ENCODE measurements at regions not wholly inside any gene's neighbourhood (a gene's known extent, or its start where the extent isn't known, plus 50 kb on each side); places are given as distances from the start of the nearest gene placed in this dataset.

- Histone ChIP-seq H3K9me3 (ENCODE audit: low read depth, low read length) (no peaks in the 10 kb centered on the region), H3K4me1 (ENCODE audit: insufficient read depth, low read length) (no peaks in the 10 kb centered on the region), H3K4me3 (ENCODE audit: low read length) (no peak overlapping the region), H3K27me3 (ENCODE audit: insufficient read depth, low read length) (no peaks in the 10 kb centered on the region)
These were observed 180.4 kb upstream of the ROPN1 start for GRCh38 chr3:124172283-124172682.

DNA sequence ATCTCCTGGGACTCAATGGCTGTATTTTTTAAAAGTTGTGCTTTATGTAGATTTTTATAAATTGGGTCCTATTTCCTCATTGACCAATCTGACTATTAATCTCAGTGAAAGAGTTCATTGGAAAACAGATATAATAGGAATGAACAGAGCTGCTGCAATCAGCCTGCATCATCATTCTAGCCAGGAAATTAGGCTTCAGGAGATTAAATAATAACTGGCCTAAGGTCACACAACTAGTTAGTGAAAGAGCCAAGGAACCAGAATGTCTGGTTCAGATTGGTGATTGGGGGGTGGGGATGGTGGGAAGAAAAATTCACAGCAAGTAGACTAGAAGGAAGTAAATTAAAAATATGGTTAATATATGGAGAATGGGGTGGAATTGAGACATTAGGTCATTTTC lies 180.9 kb upstream of the ROPN1 start:
- H3K4me1 ChIP-seq (ENCODE audit: insufficient read depth, low read length), result no peaks in the 10 kb centered on the region
- H3K4me3 ChIP-seq (ENCODE audit: low read length), result no peak overlapping the region
- H3K9me3 ChIP-seq (ENCODE audit: low read depth, low read length), result no peaks in the 10 kb centered on the region
- H3K27me3 ChIP-seq (ENCODE audit: insufficient read depth, low read length), result no peaks in the 10 kb centered on the region

DNA sequence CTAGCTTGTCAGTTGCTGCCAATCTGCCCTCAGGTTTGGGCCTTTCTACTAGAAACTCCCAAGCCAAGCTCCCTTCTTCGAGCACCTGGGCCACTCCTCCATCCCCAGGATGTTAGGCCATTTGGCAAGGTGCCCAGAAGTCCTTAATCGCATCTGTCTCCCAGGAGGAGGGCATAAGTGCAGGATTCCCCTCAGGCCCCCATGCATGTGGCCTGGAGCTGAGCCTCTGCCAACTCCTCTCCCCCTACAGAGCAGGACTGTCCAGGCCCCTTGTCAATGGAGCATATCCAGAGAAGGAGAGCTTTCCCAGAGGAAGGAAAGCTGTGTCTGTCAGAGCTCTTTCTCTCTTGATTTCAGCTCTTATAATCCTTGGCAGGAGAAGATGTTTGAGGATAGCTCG lies 182.6 kb upstream of the ROPN1 start:
- Histone ChIP-seq H3K9me3 (ENCODE audit: low read depth, low read length) (no peaks in the 10 kb centered on the region), H3K4me3 (ENCODE audit: low read length) (no peak overlapping the region), H3K4me1 (ENCODE audit: insufficient read depth, low read length) (no peaks in the 10 kb centered on the region), H3K27me3 (ENCODE audit: insufficient read depth, low read length) (no peaks in the 10 kb centered on the region)

- Histone ChIP-seq H3K4me1 (ENCODE audit: insufficient read depth, low read length) (no peaks in the 10 kb centered on the region), H3K9me3 (ENCODE audit: low read depth, low read length) (no peaks in the 10 kb centered on the region), H3K4me3 (ENCODE audit: low read length) (no peak overlapping the region), H3K27me3 (ENCODE audit: insufficient read depth, low read length) (no peaks in the 10 kb centered on the region)
These were observed 183.3 kb upstream of the ROPN1 start for GRCh38 chr3:124174910-124175874.

GRCh38 chr3:124177071-124177470 lies 185.1 kb upstream of the ROPN1 start:
- Histone ChIP-seq H3K9me3 (ENCODE audit: low read depth, low read length) (no peaks in the 10 kb centered on the region), H3K4me1 (ENCODE audit: insufficient read depth, low read length) (no peaks in the 10 kb centered on the region), H3K4me3 (ENCODE audit: low read length) (no peak overlapping the region)

DNA sequence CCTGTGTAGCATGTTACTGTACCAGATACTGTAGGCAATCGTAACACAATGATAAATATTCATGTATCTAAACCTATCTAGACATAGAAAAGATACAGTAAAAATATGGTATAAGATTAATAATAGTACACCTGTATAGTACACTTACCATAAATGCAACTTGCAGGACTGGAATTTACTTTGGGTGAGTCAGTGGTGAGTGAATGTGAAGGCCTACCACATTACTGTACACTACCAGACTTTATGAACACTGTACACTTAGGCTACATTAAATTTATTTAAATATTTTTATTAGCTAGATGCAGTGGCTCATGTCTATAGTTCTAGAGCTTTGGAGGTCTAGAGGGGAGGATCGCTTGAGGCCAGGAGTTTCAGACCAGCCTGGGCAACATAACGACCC lies 186.6 kb upstream of the ROPN1 start:
- H3K4me1 ChIP-seq (ENCODE audit: insufficient read depth, low read length), result no peaks in the 10 kb centered on the region
- H3K9me3 ChIP-seq (ENCODE audit: low read depth, low read length), result no peaks in the 10 kb centered on the region
- H3K4me3 ChIP-seq (ENCODE audit: low read length), result no peak overlapping the region
- no peaks in the 10 kb centered on the region for H3K27me3 ChIP-seq (ENCODE audit: insufficient read depth, low read length)

More at GRCh38 chr3:124177071-124177470, 185.1 kb upstream of the ROPN1 start:
- H3K27me3 ChIP-seq (ENCODE audit: insufficient read depth, low read length), result no peaks in the 10 kb centered on the region

DNA sequence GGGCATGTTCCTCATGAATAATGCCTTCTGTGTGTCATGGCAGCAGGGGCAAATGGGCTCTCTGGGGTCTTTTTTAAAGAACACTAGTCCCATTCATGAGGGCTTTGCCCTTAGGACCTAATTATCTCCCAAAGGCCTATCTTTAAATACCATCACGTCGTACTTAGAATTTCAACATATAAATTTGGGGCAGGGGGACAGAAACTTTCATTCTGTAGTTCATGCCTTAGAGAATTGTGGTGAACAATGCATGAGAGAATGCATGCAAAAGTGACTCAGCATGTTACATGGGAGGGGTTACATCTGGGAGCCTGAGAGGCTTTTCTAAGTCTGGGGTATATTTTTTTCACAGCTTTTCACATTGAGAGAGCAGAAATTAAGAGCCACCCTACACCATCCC lies 208.5 kb upstream of the ROPN1 start:
- no peaks in the 10 kb centered on the region for H3K27me3 ChIP-seq (ENCODE audit: insufficient read depth, low read length)
- no peaks in the 10 kb centered on the region for H3K4me1 ChIP-seq (ENCODE audit: insufficient read depth, low read length)
- H3K9me3 ChIP-seq (ENCODE audit: low read depth, low read length), result no peaks in the 10 kb centered on the region
- H3K4me3 ChIP-seq (ENCODE audit: low read length), result no peak overlapping the region

DNA sequence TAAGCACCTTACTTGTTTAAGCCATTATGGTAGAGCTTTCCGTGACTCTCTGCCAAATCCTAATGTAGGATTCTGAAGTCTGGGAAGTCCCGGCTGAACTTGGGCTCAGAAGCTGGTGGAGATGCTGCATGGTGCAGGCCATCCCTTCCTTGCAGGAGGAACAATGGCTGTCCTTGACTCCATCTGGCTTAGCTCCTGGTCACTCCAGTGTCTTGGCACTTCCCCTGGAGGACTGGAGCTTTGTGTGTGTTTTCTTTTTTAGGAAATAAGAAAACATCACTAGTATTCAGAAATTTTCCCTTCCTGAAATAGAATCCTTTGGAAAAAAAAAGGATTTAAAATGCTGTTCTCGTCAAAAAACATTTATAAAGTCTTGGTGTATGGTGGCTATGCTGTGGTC lies 209.3 kb upstream of the ROPN1 start:
- no peaks in the 10 kb centered on the region for H3K4me1 ChIP-seq (ENCODE audit: insufficient read depth, low read length)
- no peaks in the 10 kb centered on the region for H3K27me3 ChIP-seq (ENCODE audit: insufficient read depth, low read length)
- no peak overlapping the region for H3K4me3 ChIP-seq (ENCODE audit: low read length)
- no peaks in the 10 kb centered on the region for H3K9me3 ChIP-seq (ENCODE audit: low read depth, low read length)

DNA sequence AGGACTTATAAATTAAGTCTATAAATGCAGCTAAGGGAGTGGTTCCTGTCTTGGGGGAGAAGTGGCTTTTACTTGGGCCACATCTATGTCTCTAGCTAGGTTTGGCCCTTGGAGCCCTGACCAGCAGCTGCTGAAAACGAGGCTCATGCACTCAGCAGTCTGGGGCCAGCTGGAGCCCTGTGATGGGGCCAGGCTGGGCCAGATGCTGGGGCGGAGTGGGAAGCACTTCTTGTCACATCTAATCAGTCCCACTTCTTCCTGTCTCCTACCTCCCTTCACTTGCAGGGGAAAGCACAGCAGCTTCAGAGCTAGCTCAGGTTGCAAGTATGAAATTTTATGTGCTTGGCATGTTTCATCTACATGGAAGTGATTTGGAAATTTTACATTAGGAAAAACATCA lies 209.9 kb upstream of the ROPN1 start:
- Histone ChIP-seq H3K9me3 (ENCODE audit: low read depth, low read length) (no peaks in the 10 kb centered on the region), H3K27me3 (ENCODE audit: insufficient read depth, low read length) (no peaks in the 10 kb centered on the region), H3K4me1 (ENCODE audit: insufficient read depth, low read length) (no peaks in the 10 kb centered on the region), H3K4me3 (ENCODE audit: low read length) (no peak overlapping the region)

DNA sequence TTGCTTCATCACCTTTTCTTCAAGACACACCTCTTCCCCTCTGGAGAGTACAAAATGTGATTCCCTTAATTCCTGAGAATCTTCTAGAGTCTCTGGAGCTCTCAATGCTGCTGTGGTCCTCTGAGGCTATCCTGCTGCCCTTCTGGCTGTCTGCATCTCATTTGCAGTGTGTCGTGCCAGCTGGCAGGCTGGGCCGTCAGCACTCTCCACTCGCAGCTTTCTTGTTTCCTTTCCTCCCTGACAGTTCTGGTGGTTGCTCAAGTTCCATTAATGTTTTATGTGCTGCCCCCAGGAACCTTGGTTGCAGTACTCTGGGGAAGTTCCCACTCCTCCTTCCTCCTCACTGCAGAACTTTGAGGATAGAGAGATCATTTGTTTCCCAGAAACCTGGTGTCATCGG lies 210.8 kb upstream of the ROPN1 start:
- no peaks in the 10 kb centered on the region for H3K4me1 ChIP-seq (ENCODE audit: insufficient read depth, low read length)
- no peak overlapping the region for H3K4me3 ChIP-seq (ENCODE audit: low read length)
- H3K9me3 ChIP-seq (ENCODE audit: low read depth, low read length), result no peaks in the 10 kb centered on the region
- no peaks in the 10 kb centered on the region for H3K27me3 ChIP-seq (ENCODE audit: insufficient read depth, low read length)

DNA sequence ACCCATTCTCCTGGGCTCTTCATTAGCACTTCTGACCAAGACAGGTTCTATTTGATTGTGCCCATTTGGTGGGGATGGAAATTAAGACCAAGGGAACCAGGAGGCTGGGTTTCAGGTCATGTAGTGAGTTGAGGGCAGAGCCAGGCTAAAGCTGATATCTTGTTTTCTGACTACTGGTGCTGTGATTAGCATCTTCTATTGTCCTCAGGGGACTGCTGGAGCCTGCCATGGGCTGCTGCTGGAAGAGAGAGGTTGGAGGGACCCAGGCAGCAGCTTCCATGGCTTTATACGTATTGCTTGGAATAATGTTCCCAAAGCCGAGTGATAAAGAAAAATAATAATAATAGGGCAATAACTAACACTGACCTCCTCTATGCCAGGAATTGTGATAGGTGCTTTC lies 211.4 kb upstream of the ROPN1 start:
- no peak overlapping the region for H3K4me3 ChIP-seq (ENCODE audit: low read length)
- no peaks in the 10 kb centered on the region for H3K4me1 ChIP-seq (ENCODE audit: insufficient read depth, low read length)
- H3K9me3 ChIP-seq (ENCODE audit: low read depth, low read length), result no peaks in the 10 kb centered on the region
- H3K27me3 ChIP-seq (ENCODE audit: insufficient read depth, low read length), result no peaks in the 10 kb centered on the region

GRCh38 chr3:124206225-124207055 lies 214.5 kb upstream of the ROPN1 start:
- no peaks in the 10 kb centered on the region for H3K27me3 ChIP-seq (ENCODE audit: insufficient read depth, low read length)
- H3K4me1 ChIP-seq (ENCODE audit: insufficient read depth, low read length), result no peaks in the 10 kb centered on the region
- no peaks in the 10 kb centered on the region for H3K9me3 ChIP-seq (ENCODE audit: low read depth, low read length)
- no peak overlapping the region for H3K4me3 ChIP-seq (ENCODE audit: low read length)

GRCh38 chr3:124207077-124207476 lies 215.2 kb upstream of the ROPN1 start:
- Histone ChIP-seq H3K9me3 (ENCODE audit: low read depth, low read length) (no peaks in the 10 kb centered on the region), H3K4me1 (ENCODE audit: insufficient read depth, low read length) (no peaks in the 10 kb centered on the region), H3K4me3 (ENCODE audit: low read length) (no peak overlapping the region), H3K27me3 (ENCODE audit: insufficient read depth, low read length) (no peaks in the 10 kb centered on the region)

DNA sequence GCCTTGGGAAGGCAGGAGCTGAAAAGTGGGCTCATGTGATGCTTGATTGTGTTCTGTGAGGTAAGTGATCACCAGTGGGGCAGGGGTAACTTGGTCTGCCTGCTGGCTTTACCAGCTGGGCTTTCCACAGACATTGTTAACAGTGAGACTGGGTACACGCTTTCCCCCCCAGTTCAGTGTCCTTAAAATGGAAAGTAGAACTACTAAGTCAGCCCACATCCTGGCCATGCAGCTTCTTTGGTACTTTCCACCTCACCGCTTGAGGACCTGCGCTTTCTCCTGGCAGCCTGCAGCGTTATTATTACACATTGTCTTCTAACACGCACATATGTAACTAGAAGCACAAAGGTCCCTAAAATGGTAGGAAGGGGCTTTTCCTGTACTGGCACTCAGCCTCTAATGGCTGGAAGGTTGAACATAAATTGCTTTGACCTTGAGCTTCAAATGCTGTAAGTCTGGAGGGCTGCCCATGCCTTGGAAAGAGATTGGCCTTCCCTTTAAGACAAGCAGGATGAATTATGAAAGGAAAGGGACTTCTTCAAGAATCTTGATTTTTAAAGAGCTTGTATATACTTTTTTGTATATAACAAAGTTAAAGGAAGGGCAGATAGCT lies 216.1 kb upstream of the ROPN1 start:
- Histone ChIP-seq H3K4me3 (ENCODE audit: low read length) (no peak overlapping the region), H3K27me3 (ENCODE audit: insufficient read depth, low read length) (no peaks in the 10 kb centered on the region), H3K4me1 (ENCODE audit: insufficient read depth, low read length) (no peaks in the 10 kb centered on the region), H3K9me3 (ENCODE audit: low read depth, low read length) (no peaks in the 10 kb centered on the region)

DNA sequence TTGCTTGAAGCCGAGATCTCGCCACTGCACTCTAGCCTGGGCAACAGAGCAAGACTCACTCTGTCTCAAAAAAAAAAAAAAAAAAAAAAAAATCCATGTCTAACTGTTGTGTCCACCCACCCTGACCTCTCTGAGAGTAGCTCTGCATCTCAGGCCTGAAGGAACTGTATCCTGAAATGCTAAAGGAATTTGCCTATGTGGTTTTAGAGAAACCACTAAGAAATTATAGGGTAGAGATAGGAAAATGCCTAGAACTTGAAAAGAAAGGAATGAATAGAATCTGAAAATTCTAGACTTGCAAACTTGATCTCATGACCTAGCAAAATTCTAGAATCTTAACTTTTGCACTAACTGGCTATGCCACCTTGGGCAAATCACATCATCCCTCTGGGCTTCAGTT lies 217.5 kb upstream of the ROPN1 start:
- Histone ChIP-seq H3K27me3 (ENCODE audit: insufficient read depth, low read length) (no peaks in the 10 kb centered on the region), H3K4me3 (ENCODE audit: low read length) (no peak overlapping the region), H3K4me1 (ENCODE audit: insufficient read depth, low read length) (no peaks in the 10 kb centered on the region), H3K9me3 (ENCODE audit: low read depth, low read length) (no peaks in the 10 kb centered on the region)

Data from mononuclear cell (primary cell).